ENCODE measurements at regions not wholly inside any gene's neighbourhood (a gene's known extent, or its start where the extent isn't known, plus 50 kb on each side); places are given as distances from the start of the nearest gene placed in this dataset.

DNA sequence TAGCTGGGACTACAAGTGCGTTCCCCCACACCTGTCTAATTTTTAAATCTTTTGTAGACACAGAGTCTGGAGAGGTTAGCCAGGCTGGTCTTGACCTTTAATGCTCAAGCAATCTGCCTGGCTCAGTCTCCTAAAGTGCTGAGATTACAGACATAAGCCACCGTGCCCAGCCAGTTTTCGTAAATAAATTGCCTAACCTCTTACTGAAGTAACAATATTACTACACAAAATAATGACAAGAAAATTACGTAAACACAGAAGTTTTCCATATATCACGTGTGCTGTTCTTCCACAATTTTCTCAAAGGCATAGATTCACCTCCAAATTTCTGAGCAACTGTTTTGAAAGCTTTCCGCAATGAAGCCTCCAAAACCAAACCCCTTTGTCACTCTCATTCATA lies 58.1 kb upstream of the PROK2 start:
- H3K14ac ChIP-seq (ENCODE audit: insufficient read depth, low read length) = no peak overlapping the region
- no CpG with 5 or more reads among the region's 6 CpGs for WGBS (ENCODE audit: extremely low coverage, insufficient read length, low lambda C conversion rate)

More for the DNA sequence above, 58.1 kb upstream of the PROK2 start:
- H3K79me2 ChIP-seq (ENCODE audit: insufficient read depth, low read length) = no peaks in the 10 kb centered on the region
- H3K4ac ChIP-seq (ENCODE audit: low read depth, low read length) = no peak overlapping the region
- H3K4me2 ChIP-seq (ENCODE audit: insufficient read depth, insufficient read length, low read length) = no peak overlapping the region
- no peak overlapping the region for H4K5ac ChIP-seq (ENCODE audit: insufficient read length, low read depth, low read length)
- H2BK120ac ChIP-seq (ENCODE audit: low read depth, low read length, poor library complexity, severe bottlenecking) = no peak overlapping the region
- H2BK20ac ChIP-seq (ENCODE audit: low read depth, low read length, poor library complexity, severe bottlenecking) = no peak overlapping the region
- no peaks in the 10 kb centered on the region for H3K9me3 ChIP-seq (ENCODE audit: control insufficient read depth, low read depth, low read length)
- peaks cover 3% of the 10 kb centered on the region; the same call in 1 of the 2 replicates for H3K27me3 Mint-ChIP-seq (ENCODE audit: low read depth)
- H3K4me1 ChIP-seq (ENCODE audit: insufficient read depth, low read length) = no peaks in the 10 kb centered on the region
- H3K9me3 Mint-ChIP-seq = no peaks in the 10 kb centered on the region
- no peak overlapping the region for H3K56ac ChIP-seq (ENCODE audit: insufficient read length, low read depth, low read length)
- no peaks in the 10 kb centered on the region for H3K23me2 ChIP-seq (ENCODE audit: insufficient read length, low read depth, low read length, poor library complexity, severe bottlenecking)
- no peak overlapping the region; a peak in 1 of 7 replicates for H3K27ac Mint-ChIP-seq
- H2BK12ac ChIP-seq (ENCODE audit: insufficient read length, low read depth, low read length) = no peak overlapping the region
- H4K8ac ChIP-seq (replicated peaks; ENCODE audit: insufficient read length, low read depth, low read length) = no peak overlapping the region
- no peaks in the 10 kb centered on the region for H3K36me3 Mint-ChIP-seq (ENCODE audit: insufficient read depth in 1 of 3, low read depth in 3 of 3)
- H3K23ac ChIP-seq (ENCODE audit: insufficient read length, low read depth, low read length) = no peak overlapping the region
- H3K4me1 Mint-ChIP-seq = peaks cover 8 to 10% of the 10 kb centered on the region in 2 experiments
- no peak overlapping the region for H4K91ac ChIP-seq (ENCODE audit: insufficient read length, low read depth, low read length)
- H3K79me1 ChIP-seq (ENCODE audit: insufficient read depth, low read depth, low read length, poor library complexity, severe bottlenecking) = no peaks in the 10 kb centered on the region
- H2AK5ac ChIP-seq (ENCODE audit: insufficient read length, low read length) = no peak overlapping the region
- no peaks in the 10 kb centered on the region for H3K27me3 ChIP-seq (ENCODE audit: insufficient read depth, low read length)
- H3T11ph ChIP-seq (ENCODE audit: low read length) = no peak overlapping the region
- DNase-seq = no peak
- H2BK15ac ChIP-seq (ENCODE audit: low read depth, low read length) = no peak overlapping the region
- no peak overlapping the region for H2AFZ ChIP-seq (ENCODE audit: low read length)
- H2BK5ac ChIP-seq (ENCODE audit: insufficient read length, low read length) = no peak overlapping the region
- no peak overlapping the region for H3K18ac ChIP-seq (ENCODE audit: insufficient read length, low read depth, low read length)
- TF ChIP-seq, protein P1, sequence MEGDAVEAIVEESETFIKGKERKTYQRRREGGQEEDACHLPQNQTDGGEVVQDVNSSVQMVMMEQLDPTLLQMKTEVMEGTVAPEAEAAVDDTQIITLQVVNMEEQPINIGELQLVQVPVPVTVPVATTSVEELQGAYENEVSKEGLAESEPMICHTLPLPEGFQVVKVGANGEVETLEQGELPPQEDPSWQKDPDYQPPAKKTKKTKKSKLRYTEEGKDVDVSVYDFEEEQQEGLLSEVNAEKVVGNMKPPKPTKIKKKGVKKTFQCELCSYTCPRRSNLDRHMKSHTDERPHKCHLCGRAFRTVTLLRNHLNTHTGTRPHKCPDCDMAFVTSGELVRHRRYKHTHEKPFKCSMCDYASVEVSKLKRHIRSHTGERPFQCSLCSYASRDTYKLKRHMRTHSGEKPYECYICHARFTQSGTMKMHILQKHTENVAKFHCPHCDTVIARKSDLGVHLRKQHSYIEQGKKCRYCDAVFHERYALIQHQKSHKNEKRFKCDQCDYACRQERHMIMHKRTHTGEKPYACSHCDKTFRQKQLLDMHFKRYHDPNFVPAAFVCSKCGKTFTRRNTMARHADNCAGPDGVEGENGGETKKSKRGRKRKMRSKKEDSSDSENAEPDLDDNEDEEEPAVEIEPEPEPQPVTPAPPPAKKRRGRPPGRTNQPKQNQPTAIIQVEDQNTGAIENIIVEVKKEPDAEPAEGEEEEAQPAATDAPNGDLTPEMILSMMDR (conservative IDR thresholded peaks at IDR 0.05) = no peak
- H3K9ac ChIP-seq (ENCODE audit: extremely low read depth, insufficient read length, low read length) = no peak overlapping the region
- H3K4me3 Mint-ChIP-seq = no peak overlapping the region
- no peak overlapping the region for H3K27ac ChIP-seq (ENCODE audit: insufficient read length, low read depth, low read length)
- H4K20me1 ChIP-seq (ENCODE audit: control insufficient read depth, insufficient read depth, insufficient read length) = no peaks in the 10 kb centered on the region

All from H9 (cell line).